DND-41 (cell line): ENCODE measurements at regions not wholly inside any gene's neighbourhood (a gene's known extent, or its start where the extent isn't known, plus 50 kb on each side); places are given as distances from the start of the nearest gene placed in this dataset.

Experiments used
- ATAC-seq: fragments of 200-7000 bp; cut with Tn5 transposase; 3 replicates; pipeline ENCODE4 v1.9.1; 2021; ENCODE audit warnings: low read depth; ENCODE audit not compliant: insufficient read depth
- DNase-seq: peaks from one replicate; pipeline ENCODE4 v3.0.0-alpha.2; 2020
- H2AFZ ChIP-seq: 2 replicates; pipeline ENCODE4 v1.6.0; 2012; ENCODE audit warnings: low read depth, low read length
- H3K27ac ChIP-seq: 2 replicates; pipeline ENCODE4 v1.5.1; 2012; ENCODE audit warnings: low read length, inconsistent platforms
- H3K27me3 ChIP-seq: fragments of 200-600 bp; sonication (generic); 2 replicates; pipeline ENCODE4 v1.6.0; 2012; ENCODE audit warnings: low read length, mild to moderate bottlenecking, inconsistent platforms; ENCODE audit not compliant: insufficient read depth, poor library complexity
- H3K36me3 ChIP-seq: 2 replicates; pipeline ENCODE4 v1.5.1; 2012; ENCODE audit warnings: low read length, inconsistent platforms; ENCODE audit not compliant: insufficient read depth
- H3K4me1 ChIP-seq: 2 replicates; pipeline ENCODE4 v1.5.1; 2012; ENCODE audit warnings: mild to moderate bottlenecking, low read length; ENCODE audit not compliant: insufficient read depth
- H3K4me2 ChIP-seq: 2 replicates; pipeline ENCODE4 v1.6.0; 2012; ENCODE audit warnings: mild to moderate bottlenecking, moderate library complexity, low read length, inconsistent platforms; ENCODE audit not compliant: insufficient read depth
- H3K4me3 ChIP-seq, 2 experiments: fragments of 200-600 bp in 1 of 2; shearing (Covaris generic) in 1 of 2; 2 replicates each; pipeline ENCODE4 v1.5.1; 2012 to 2016; ENCODE audit warnings: inconsistent platforms in 2 of 2, low read length in 2 of 2, mild to moderate bottlenecking in 2 of 2, low read depth in 1 of 2, moderate library complexity in 1 of 2
- H3K79me2 ChIP-seq: 2 replicates; pipeline ENCODE4 v1.6.0; 2012; ENCODE audit warnings: low read length, inconsistent platforms; ENCODE audit not compliant: insufficient read depth
- H3K9ac ChIP-seq: 2 replicates; pipeline ENCODE4 v1.6.0; 2012; ENCODE audit warnings: low read depth, mild to moderate bottlenecking, inconsistent platforms, low read length, moderate library complexity
- H3K9me3 ChIP-seq: 2 replicates; pipeline ENCODE4 v1.5.1; 2012; ENCODE audit warnings: low read length, moderate library complexity, mild to moderate bottlenecking, inconsistent platforms; ENCODE audit not compliant: insufficient read depth, severe bottlenecking
- H4K20me1 ChIP-seq: 2 replicates; pipeline ENCODE4 v1.6.0; 2012; ENCODE audit warnings: low read length; ENCODE audit not compliant: insufficient read depth
- CTCF ChIP-seq: IDR thresholded peaks from 2 replicates; pipeline ENCODE4 v1.5.1; 2012; ENCODE audit warnings: borderline replicate concordance, low read length, moderate library complexity, mild to moderate bottlenecking; ENCODE audit not compliant: poor library complexity, severe bottlenecking; ENCODE audit errors: extremely low read depth
- EZH2 ChIP-seq: IDR thresholded peaks from 3 replicates; pipeline ENCODE4 v1.6.1; 2012; ENCODE audit warnings: borderline replicate concordance, low read depth, mild to moderate bottlenecking, moderate library complexity, low read length, inconsistent platforms; ENCODE audit not compliant: severe bottlenecking

GRCh38 chr15:99482993-99483392 is 82.8 kb upstream of the MEF2A start:
- DNase-seq = no peak
- Histone ChIP-seq H3K27me3 (no peaks in the 10 kb centered on the region), H3K4me3 (no peak overlapping the region), H3K4me1 (peaks cover 29% of the 10 kb centered on the region), H4K20me1 (no peaks in the 10 kb centered on the region), H3K27ac (no peak overlapping the region), H3K4me2 (no peak overlapping the region), H3K79me2 (no peaks in the 10 kb centered on the region), H3K9ac (no peak overlapping the region), H2AFZ (no peak overlapping the region), H3K36me3 (no peaks in the 10 kb centered on the region), H3K9me3 (no peaks in the 10 kb centered on the region)
- ATAC-seq = no peak
- TF ChIP-seq EZH2 (no peak), CTCF (no peak)

GRCh38 chr15:99485153-99485961 is 80.4 kb upstream of the MEF2A start:
- Histone ChIP-seq H3K27me3 (no peaks in the 10 kb centered on the region), H3K4me2 (no peak overlapping the region), H3K9me3 (no peaks in the 10 kb centered on the region), H3K79me2 (no peaks in the 10 kb centered on the region), H3K4me3 (no peak overlapping the region), H2AFZ (peak overlapping the region; percentile 60; the same call in 1 of the 2 replicates), H4K20me1 (no peaks in the 10 kb centered on the region), H3K27ac (peak overlapping the region; percentile 36), H3K36me3 (no peaks in the 10 kb centered on the region), H3K9ac (no peak overlapping the region), H3K4me1 (peaks cover 21% of the 10 kb centered on the region)
- TF ChIP-seq EZH2 = no peak
- TF ChIP-seq CTCF = no peak
- DNase-seq (peak; percentile 52), ATAC-seq (peak; percentile 67)

GRCh38 chr15:99485992-99486370 is 79.8 kb upstream of the MEF2A start:
- no peak overlapping the region for H3K4me2 ChIP-seq
- DNase-seq (no peak), ATAC-seq (peak; percentile 17; the same call in 2 of the 3 replicates)
- H3K9me3 ChIP-seq = no peaks in the 10 kb centered on the region
- H3K79me2 ChIP-seq = no peaks in the 10 kb centered on the region
- no peak for TF ChIP-seq CTCF
- TF ChIP-seq EZH2 = no peak
- no peaks in the 10 kb centered on the region for H3K27me3 ChIP-seq
- H3K4me1 ChIP-seq = peaks cover 21% of the 10 kb centered on the region
- H2AFZ ChIP-seq = peak overlapping the region; percentile 11; the same call in 1 of the 2 replicates
- no peak overlapping the region; the same call in 1 of the 2 replicates for H3K27ac ChIP-seq
- no peak overlapping the region for H3K4me3 ChIP-seq
- no peaks in the 10 kb centered on the region for H4K20me1 ChIP-seq
- H3K36me3 ChIP-seq = no peaks in the 10 kb centered on the region
- H3K9ac ChIP-seq = no peak overlapping the region
